ENCODE measurements at regions not wholly inside any gene's neighbourhood (a gene's known extent, or its start where the extent isn't known, plus 50 kb on each side); places are given as distances from the start of the nearest gene placed in this dataset.

GRCh38 chr20:12159261-12159660 is 241.6 kb downstream of the BTBD3 start:
- TF ChIP-seq, protein P1, sequence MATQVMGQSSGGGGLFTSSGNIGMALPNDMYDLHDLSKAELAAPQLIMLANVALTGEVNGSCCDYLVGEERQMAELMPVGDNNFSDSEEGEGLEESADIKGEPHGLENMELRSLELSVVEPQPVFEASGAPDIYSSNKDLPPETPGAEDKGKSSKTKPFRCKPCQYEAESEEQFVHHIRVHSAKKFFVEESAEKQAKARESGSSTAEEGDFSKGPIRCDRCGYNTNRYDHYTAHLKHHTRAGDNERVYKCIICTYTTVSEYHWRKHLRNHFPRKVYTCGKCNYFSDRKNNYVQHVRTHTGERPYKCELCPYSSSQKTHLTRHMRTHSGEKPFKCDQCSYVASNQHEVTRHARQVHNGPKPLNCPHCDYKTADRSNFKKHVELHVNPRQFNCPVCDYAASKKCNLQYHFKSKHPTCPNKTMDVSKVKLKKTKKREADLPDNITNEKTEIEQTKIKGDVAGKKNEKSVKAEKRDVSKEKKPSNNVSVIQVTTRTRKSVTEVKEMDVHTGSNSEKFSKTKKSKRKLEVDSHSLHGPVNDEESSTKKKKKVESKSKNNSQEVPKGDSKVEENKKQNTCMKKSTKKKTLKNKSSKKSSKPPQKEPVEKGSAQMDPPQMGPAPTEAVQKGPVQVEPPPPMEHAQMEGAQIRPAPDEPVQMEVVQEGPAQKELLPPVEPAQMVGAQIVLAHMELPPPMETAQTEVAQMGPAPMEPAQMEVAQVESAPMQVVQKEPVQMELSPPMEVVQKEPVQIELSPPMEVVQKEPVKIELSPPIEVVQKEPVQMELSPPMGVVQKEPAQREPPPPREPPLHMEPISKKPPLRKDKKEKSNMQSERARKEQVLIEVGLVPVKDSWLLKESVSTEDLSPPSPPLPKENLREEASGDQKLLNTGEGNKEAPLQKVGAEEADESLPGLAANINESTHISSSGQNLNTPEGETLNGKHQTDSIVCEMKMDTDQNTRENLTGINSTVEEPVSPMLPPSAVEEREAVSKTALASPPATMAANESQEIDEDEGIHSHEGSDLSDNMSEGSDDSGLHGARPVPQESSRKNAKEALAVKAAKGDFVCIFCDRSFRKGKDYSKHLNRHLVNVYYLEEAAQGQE (IDR thresholded peaks at IDR 0.05; ENCODE audit: insufficient replicate concordance, low read depth) = no peak
- TF ChIP-seq SPI1 (IDR thresholded peaks at IDR 0.05; ENCODE audit: borderline replicate concordance, low read depth) = no peak
- Histone ChIP-seq H3K4me3 (replicated peaks; ENCODE audit: insufficient read depth, low read length) (no peak overlapping the region), H3K27ac (replicated peaks) (no peak overlapping the region), H3K27me3 (ENCODE audit: insufficient read depth, poor library complexity, severe bottlenecking) (no peaks in the 10 kb centered on the region)
- no peak for DNase-seq (ENCODE audit: low read depth in 1 of 2, low spot score in 1 of 2)

GRCh38 chr20:12161734-12162133 is 244.0 kb downstream of the BTBD3 start:
- no peak for DNase-seq (ENCODE audit: low read depth in 1 of 2, low spot score in 1 of 2)
- Histone ChIP-seq H3K27me3 (ENCODE audit: insufficient read depth, poor library complexity, severe bottlenecking) (no peaks in the 10 kb centered on the region), H3K27ac (replicated peaks) (no peak overlapping the region), H3K4me3 (replicated peaks; ENCODE audit: insufficient read depth, low read length) (no peak overlapping the region)
- TF ChIP-seq GABPA (IDR thresholded peaks at IDR 0.05; ENCODE audit: low read depth) (no peak), SPI1 (IDR thresholded peaks at IDR 0.05; ENCODE audit: borderline replicate concordance, low read depth) (no peak), POLR2AphosphoS5 (IDR thresholded peaks at IDR 0.05; ENCODE audit: low read depth) (no peak)
- TF ChIP-seq, protein P2, sequence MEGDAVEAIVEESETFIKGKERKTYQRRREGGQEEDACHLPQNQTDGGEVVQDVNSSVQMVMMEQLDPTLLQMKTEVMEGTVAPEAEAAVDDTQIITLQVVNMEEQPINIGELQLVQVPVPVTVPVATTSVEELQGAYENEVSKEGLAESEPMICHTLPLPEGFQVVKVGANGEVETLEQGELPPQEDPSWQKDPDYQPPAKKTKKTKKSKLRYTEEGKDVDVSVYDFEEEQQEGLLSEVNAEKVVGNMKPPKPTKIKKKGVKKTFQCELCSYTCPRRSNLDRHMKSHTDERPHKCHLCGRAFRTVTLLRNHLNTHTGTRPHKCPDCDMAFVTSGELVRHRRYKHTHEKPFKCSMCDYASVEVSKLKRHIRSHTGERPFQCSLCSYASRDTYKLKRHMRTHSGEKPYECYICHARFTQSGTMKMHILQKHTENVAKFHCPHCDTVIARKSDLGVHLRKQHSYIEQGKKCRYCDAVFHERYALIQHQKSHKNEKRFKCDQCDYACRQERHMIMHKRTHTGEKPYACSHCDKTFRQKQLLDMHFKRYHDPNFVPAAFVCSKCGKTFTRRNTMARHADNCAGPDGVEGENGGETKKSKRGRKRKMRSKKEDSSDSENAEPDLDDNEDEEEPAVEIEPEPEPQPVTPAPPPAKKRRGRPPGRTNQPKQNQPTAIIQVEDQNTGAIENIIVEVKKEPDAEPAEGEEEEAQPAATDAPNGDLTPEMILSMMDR (IDR thresholded peaks at IDR 0.05; ENCODE audit: insufficient read depth, low read length) = no peak
- TF ChIP-seq, protein P1 (IDR thresholded peaks at IDR 0.05; ENCODE audit: insufficient replicate concordance, low read depth) = no peak

- H3K27ac ChIP-seq (replicated peaks) = no peak overlapping the region
- H3K27me3 ChIP-seq (ENCODE audit: insufficient read depth, poor library complexity, severe bottlenecking) = no peaks in the 10 kb centered on the region
- peak in 1 of 2 experiments; percentile 25 for DNase-seq (ENCODE audit: low read depth in 1 of 2, low spot score in 1 of 2)
- no peak overlapping the region for H3K4me3 ChIP-seq (replicated peaks; ENCODE audit: insufficient read depth, low read length)
- peak; percentile 27; the same call in 1 of the 2 replicates for TF ChIP-seq SPI1 (IDR thresholded peaks at IDR 0.05; ENCODE audit: borderline replicate concordance, low read depth)
- TF ChIP-seq, protein P2 (IDR thresholded peaks at IDR 0.05; ENCODE audit: insufficient read depth, low read length) = no peak
Measured at GRCh38 chr20:12166053-12166717, 248.5 kb downstream of the BTBD3 start.

GRCh38 chr20:12170406-12170805 is 252.7 kb downstream of the BTBD3 start:
- H3K27ac ChIP-seq (replicated peaks) = no peak overlapping the region

More at GRCh38 chr20:12170406-12170805, 252.7 kb downstream of the BTBD3 start:
- DNase-seq (ENCODE audit: low read depth in 1 of 2, low spot score in 1 of 2) = no peak
- Histone ChIP-seq H3K4me3 (replicated peaks; ENCODE audit: insufficient read depth, low read length) (no peak overlapping the region), H3K27me3 (ENCODE audit: insufficient read depth, poor library complexity, severe bottlenecking) (no peaks in the 10 kb centered on the region)
- TF ChIP-seq, protein P1 (IDR thresholded peaks at IDR 0.05; ENCODE audit: insufficient replicate concordance, low read depth) = no peak
- TF ChIP-seq POLR2AphosphoS5 (IDR thresholded peaks at IDR 0.05; ENCODE audit: low read depth) (no peak), SPI1 (IDR thresholded peaks at IDR 0.05; ENCODE audit: borderline replicate concordance, low read depth) (no peak), GABPA (IDR thresholded peaks at IDR 0.05; ENCODE audit: low read depth) (no peak)
- TF ChIP-seq, protein P2 (IDR thresholded peaks at IDR 0.05; ENCODE audit: insufficient read depth, low read length) = no peak

Data from HL-60 (cell line).